H1 (cell line): ENCODE measurements at regions not wholly inside any gene's neighbourhood (a gene's known extent, or its start where the extent isn't known, plus 50 kb on each side); places are given as distances from the start of the nearest gene placed in this dataset.

Source experiments
- CTCF ChIA-PET: fragments of 300-600 bp; sonication (Branson Sonifier 250); formaldehyde crosslinking; loops from one replicate; lab custom pipeline; 2021; ENCODE audit not compliant: partially characterized antibody; lab: Charles Lee
- POLR2A ChIA-PET: fragments of 300-600 bp; sonication (Branson Sonifier 250); formaldehyde crosslinking; loops from one replicate; lab custom pipeline; 2021; ENCODE audit warnings: inconsistent platforms; ENCODE audit not compliant: partially characterized antibody; lab: Charles Lee
- DNase-seq, 2 experiments: peaks; one replicate each; pipeline versions ENCODE4 v3.0.0 to v3.0.0-alpha.2; 2010 to 2022; ENCODE audit warnings: low spot score in 2 of 2, low read depth in 1 of 2, mixed read lengths in 1 of 2
- FAIRE-seq: peaks from 2 replicates; lab custom pipeline; 2011; peaks lifted over from hg19 to GRCh38; lab: Jason Lieb, UNC
- H2AFZ ChIP-seq: 2 replicates; pipeline ENCODE4 v1.8.1; 2012; ENCODE audit warnings: low read length, inconsistent platforms
- H2AK5ac ChIP-seq: 2 replicates; pipeline ENCODE4 v1.6.1; 2013; ENCODE audit warnings: low read depth, low read length
- H2BK120ac ChIP-seq: replicated peaks from 2 replicates; pipeline ENCODE3; 2013; ENCODE audit warnings: low read depth, low read length, inconsistent platforms
- H2BK12ac ChIP-seq: 2 replicates; pipeline ENCODE4 v1.6.1; 2013; ENCODE audit warnings: low read depth, low read length
- H2BK15ac ChIP-seq: 2 replicates; pipeline ENCODE4 v1.6.1; 2013; ENCODE audit warnings: low read length
- H2BK20ac ChIP-seq: 2 replicates; pipeline ENCODE4 v1.6.1; 2013; ENCODE audit warnings: low read length
- H2BK5ac ChIP-seq: 2 replicates; pipeline ENCODE4 v1.6.1; 2013; ENCODE audit warnings: low read depth, low read length
- H3K14ac ChIP-seq: 2 replicates; pipeline ENCODE4 v1.6.1; 2013; ENCODE audit warnings: inconsistent platforms; ENCODE audit not compliant: insufficient read length
- H3K18ac ChIP-seq: 2 replicates; pipeline ENCODE4 v1.6.1; 2013; ENCODE audit warnings: low read length; ENCODE audit errors: extremely low read depth
- H3K23ac ChIP-seq: 2 replicates; pipeline ENCODE4 v1.6.1; 2013; ENCODE audit warnings: inconsistent platforms; ENCODE audit not compliant: insufficient read length
- H3K23me2 ChIP-seq: 2 replicates; pipeline ENCODE4 v1.6.1; 2013; ENCODE audit warnings: low read depth, low read length
- H3K27ac ChIP-seq: 2 replicates; pipeline ENCODE4 v1.6.1; 2011; ENCODE audit warnings: low read depth, low read length, inconsistent platforms
- H3K27me3 ChIP-seq, 4 experiments: replicated peaks in 1 of 4; 1 replicate in 1 of 4; 2 replicates in 3 of 4; pipeline versions ENCODE4 v1.6.1 to v1.8.1; 2011 to 2013; ENCODE audit warnings: low read length in 3 of 4, mild to moderate bottlenecking in 3 of 4, inconsistent platforms in 2 of 4, mixed read lengths in 2 of 4, moderate library complexity in 1 of 4; ENCODE audit not compliant: control insufficient read depth in 3 of 4, insufficient read depth in 3 of 4; ENCODE audit errors: extremely low read depth in 1 of 4
- H3K36me3 ChIP-seq, 4 experiments: 2 replicates each; pipeline versions ENCODE4 v1.6.1 to v1.8.1; 2011 to 2013; ENCODE audit warnings: mild to moderate bottlenecking in 4 of 4, low read length in 3 of 4, moderate library complexity in 2 of 4, control low read depth in 1 of 4, inconsistent platforms in 1 of 4; ENCODE audit not compliant: insufficient read depth in 4 of 4, control insufficient read depth in 2 of 4
- H3K4ac ChIP-seq: replicated peaks from 2 replicates; pipeline ENCODE3; 2013; ENCODE audit warnings: low read length, low read depth, mixed read lengths, inconsistent platforms; ENCODE audit not compliant: insufficient read length
- H3K4me1 ChIP-seq, 4 experiments: replicated peaks in 1 of 4; 1 replicate in 1 of 4; 2 replicates in 3 of 4; pipeline versions ENCODE4 v1.6.1 to v1.8.1; 2011 to 2013; ENCODE audit warnings: low read length in 3 of 4, inconsistent platforms in 2 of 4, mixed read lengths in 1 of 4; ENCODE audit not compliant: insufficient read depth in 4 of 4, control insufficient read depth in 3 of 4
- H3K4me2 ChIP-seq, 2 experiments: 2 replicates each; pipeline versions ENCODE4 v1.6.1 to v1.8.1; 2011 to 2013; ENCODE audit warnings: low read depth in 2 of 2, low read length in 2 of 2, control low read depth in 1 of 2, inconsistent platforms in 1 of 2, mild to moderate bottlenecking in 1 of 2; ENCODE audit not compliant: insufficient read depth in 1 of 2
- H3K4me3 ChIP-seq, 4 experiments: fragments of 200-600, 300-600 bp in 1 of 4; sonication (generic), shearing (Covaris generic), sonication (Bioruptor Twin) in 1 of 4; 2 replicates each; pipeline versions ENCODE4 v1.5.1 to v1.8.1; 2011 to 2016; ENCODE audit warnings: low read length in 4 of 4, low read depth in 3 of 4, control low read depth in 2 of 4, inconsistent platforms in 2 of 4, mild to moderate bottlenecking in 2 of 4, mixed read lengths in 1 of 4, moderate library complexity in 1 of 4; ENCODE audit not compliant: insufficient read depth in 2 of 4; ENCODE audit errors: extremely low read depth in 1 of 4
- H3K56ac ChIP-seq: replicated peaks from 2 replicates; pipeline ENCODE3; 2013; ENCODE audit warnings: low read depth, mild to moderate bottlenecking, mixed read lengths, low read length, inconsistent platforms; ENCODE audit not compliant: insufficient read length
- H3K79me1 ChIP-seq: 2 replicates; pipeline ENCODE4 v1.6.1; 2013; ENCODE audit warnings: low read depth, low read length, control low read depth
- H3K79me2 ChIP-seq, 2 experiments: 2 replicates each; pipeline versions ENCODE4 v1.6.1 to v1.8.1; 2012 to 2013; ENCODE audit warnings: low read length in 2 of 2, mild to moderate bottlenecking in 2 of 2, inconsistent platforms in 1 of 2; ENCODE audit not compliant: insufficient read depth in 2 of 2, control insufficient read depth in 1 of 2
- H3K9ac ChIP-seq, 4 experiments: replicated peaks in 1 of 4; 1 replicate in 1 of 4; 2 replicates in 3 of 4; pipeline versions ENCODE4 v1.6.1 to v1.8.1; 2011 to 2013; ENCODE audit warnings: low read depth in 3 of 4, low read length in 3 of 4, control low read depth in 2 of 4, mild to moderate bottlenecking in 2 of 4, moderate library complexity in 2 of 4, inconsistent platforms in 1 of 4; ENCODE audit errors: extremely low read depth in 1 of 4
- H3K9me3 ChIP-seq, 2 experiments: 2 replicates each; pipeline versions ENCODE4 v1.6.1 to v1.8.1; 2012 to 2013; ENCODE audit warnings: mild to moderate bottlenecking in 2 of 2, moderate library complexity in 2 of 2, control low read depth in 1 of 2, inconsistent platforms in 1 of 2, low read depth in 1 of 2, low read length in 1 of 2, mixed read lengths in 1 of 2; ENCODE audit not compliant: insufficient read depth in 2 of 2
- H4K20me1 ChIP-seq, 2 experiments: replicated peaks in 1 of 2; 2 replicates each; pipeline versions ENCODE3 to v1.8.1; 2011 to 2013; ENCODE audit warnings: inconsistent platforms in 2 of 2, low read length in 2 of 2, mild to moderate bottlenecking in 1 of 2; ENCODE audit not compliant: insufficient read depth in 2 of 2, control insufficient read depth in 1 of 2
- H4K5ac ChIP-seq: 2 replicates; pipeline ENCODE4 v1.6.1; 2013; ENCODE audit warnings: low read length, low read depth, mixed read lengths, inconsistent platforms; ENCODE audit not compliant: insufficient read length
- H4K8ac ChIP-seq: 2 replicates; pipeline ENCODE4 v1.8.0; 2013; ENCODE audit warnings: mild to moderate bottlenecking, moderate library complexity, low read length, inconsistent platforms; ENCODE audit not compliant: insufficient read depth; ENCODE audit errors: extremely low read depth
- H4K91ac ChIP-seq: replicated peaks from 2 replicates; pipeline ENCODE3; 2013; ENCODE audit warnings: low read length, mixed read lengths, inconsistent platforms; ENCODE audit not compliant: insufficient read length
- CREB1 ChIP-seq: IDR thresholded peaks from 2 replicates; pipeline ENCODE4 v1.6.1; 2012; ENCODE audit warnings: inconsistent platforms
- EZH2 ChIP-seq: fragments of 200-600 bp; sonication (generic); IDR thresholded peaks from 2 replicates; pipeline ENCODE4 v1.7.1; 2012; ENCODE audit warnings: low read depth, mild to moderate bottlenecking, moderate library complexity, low read length, inconsistent platforms; ENCODE audit not compliant: severe bottlenecking
- POLR2A ChIP-seq, 2 experiments: IDR thresholded peaks; 1 replicate in 1 of 2; 2 replicates in 1 of 2; pipeline ENCODE4 v1.6.1; 2011; ENCODE audit warnings: low read depth in 2 of 2, low read length in 2 of 2, mild to moderate bottlenecking in 2 of 2; ENCODE audit errors: control extremely low read depth in 1 of 2
- TCF12 ChIP-seq: IDR thresholded peaks from 2 replicates; pipeline ENCODE4 v1.6.1; 2011; ENCODE audit warnings: low read depth, mild to moderate bottlenecking, low read length
- USF2 ChIP-seq: IDR thresholded peaks from 2 replicates; pipeline ENCODE4 v1.6.1; 2011; ENCODE audit warnings: low read length, improper control_type of control experiment
- WGBS, 2 experiments: shearing (Covaris generic) in 1 of 2; methylation state at CpG; one replicate each; pipeline versions ENCODE4 v1.1.6 to v1.1.7; 2013 to 2015; ENCODE audit warnings: low lambda C conversion rate in 2 of 2, mixed read lengths in 2 of 2, inconsistent platforms in 1 of 2, low coverage in 1 of 2, missing lambda C conversion rate in 1 of 2; ENCODE audit not compliant: insufficient replicate concordance in 2 of 2, insufficient coverage in 1 of 2, insufficient read length in 1 of 2; ENCODE audit errors: extremely low coverage in 1 of 2, missing lambda C conversion rate in 1 of 2; 5-methylcytosine and 5-hydroxymethylcytosine counted together

GRCh38 chr5:23368393-23368792, 139.0 kb upstream of the PRDM9 start:
- Histone ChIP-seq H2BK120ac (no peak overlapping the region), H3K9me3 (no peaks in the 10 kb centered on the region), H3K18ac (no peak overlapping the region), H4K5ac (no peak overlapping the region), H3K56ac (no peak overlapping the region), H3K36me3 (no peaks in the 10 kb centered on the region), H2BK20ac (no peak overlapping the region), H4K91ac (no peak overlapping the region), H3K23me2 (no peaks in the 10 kb centered on the region), H3K4me2 (no peak overlapping the region), H3K23ac (no peak overlapping the region), H4K20me1 (no peaks in the 10 kb centered on the region), H2AFZ (no peak overlapping the region), H3K79me1 (no peaks in the 10 kb centered on the region), H2BK5ac (no peak overlapping the region), H3K27ac (no peak overlapping the region), H3K4ac (no peak overlapping the region), H3K4me1 (no peaks in the 10 kb centered on the region), H2BK15ac (no peak overlapping the region), H2AK5ac (no peak overlapping the region), H2BK12ac (no peak overlapping the region), H3K79me2 (no peaks in the 10 kb centered on the region), H3K27me3 (no peaks in the 10 kb centered on the region), H3K14ac (no peak overlapping the region), H3K4me3 (no peak overlapping the region), H4K8ac (no peak overlapping the region), H3K9ac (no peak overlapping the region)
- TF ChIP-seq POLR2A (IDR thresholded peaks at IDR 0.05; ENCODE audit: control extremely low read depth in 1 of 2, low read depth in 2 of 2, low read length in 2 of 2) (no peak), EZH2 (no peak), TCF12 (no peak), USF2 (no peak), CREB1 (no peak)
- WGBS, 2 experiments: 92% methylated on average over 3 of the region's 3 CpGs; no CpG with 5 or more reads in 1 of the 2 experiments
- FAIRE-seq (no peak), DNase-seq (no peak)
- CTCF ChIA-PET: interaction anchor here (1.1 to 1.7 kb wide), 2 partner anchors 10 to 16 kb away, joined by 3 to 5 read pairs; no protein-coding TSS in a partner anchor
- POLR2A ChIA-PET: no interaction called here
